K562 (cell line): ENCODE measurements at regions not wholly inside any gene's neighbourhood (a gene's known extent, or its start where the extent isn't known, plus 50 kb on each side); places are given as distances from the start of the nearest gene placed in this dataset.

Experiments
- CREB1 ChIP-seq, 2 experiments: sonication (generic) in 1 of 2; formaldehyde crosslinking in 1 of 2; IDR thresholded peaks; 2 replicates each; pipeline versions ENCODE4 v1.6.1 to v1.8.0; 2012 to 2022; ENCODE audit warnings: inconsistent platforms in 1 of 2, mild to moderate bottlenecking in 1 of 2, missing genetic modification reagents in 1 of 2, moderate library complexity in 1 of 2
- EZH2 ChIP-seq: IDR thresholded peaks from 2 replicates; pipeline ENCODE4 v1.6.1; 2012; ENCODE audit warnings: low read depth, mild to moderate bottlenecking, inconsistent platforms, low read length, borderline replicate concordance
- FOXK1 ChIP-seq: sonication (generic); formaldehyde crosslinking; IDR thresholded peaks from 2 replicates; pipeline ENCODE4 v1.8.0; 2022; ENCODE audit warnings: missing genetic modification reagents, mild to moderate bottlenecking, borderline replicate concordance
- HCFC1 ChIP-seq: IDR thresholded peaks from 2 replicates; pipeline ENCODE4 v1.6.1; 2012; ENCODE audit warnings: low read depth, low read length, improper control_type of control experiment
- LEF1 ChIP-seq: fragments of 450-650 bp; IDR thresholded peaks from 2 replicates; pipeline ENCODE4 v1.6.1; 2016; ENCODE audit warnings: mild to moderate bottlenecking
- MAZ ChIP-seq, 2 experiments: fragments of 450-650 bp in 1 of 2; sonication (generic) in 1 of 2; formaldehyde crosslinking; IDR thresholded peaks in 1 of 2; conservative IDR thresholded peaks in 1 of 2; 2 replicates each; pipeline versions ENCODE4 v1.4.0 to v1.5.0; 2020; ENCODE audit warnings: mild to moderate bottlenecking in 1 of 2, missing genetic modification reagents in 1 of 2
- MTA2 ChIP-seq: fragments of 450-650 bp; IDR thresholded peaks from 2 replicates; pipeline ENCODE4 v1.6.1; 2016; ENCODE audit warnings: low read depth
- POLR2A ChIP-seq: fragments of 450-650 bp; conservative IDR thresholded peaks from 2 replicates; pipeline ENCODE4 v1.6.1; 2016
- SP1 ChIP-seq: sonication (generic); formaldehyde crosslinking; IDR thresholded peaks from 2 replicates; pipeline ENCODE4 v1.8.1; 2022; ENCODE audit warnings: mild to moderate bottlenecking, missing genetic modification reagents
- ZBTB8A ChIP-seq: fragments of 450-650 bp; IDR thresholded peaks from 2 replicates; pipeline ENCODE4 v1.6.1; 2018; ENCODE audit warnings: mild to moderate bottlenecking, moderate library complexity; ENCODE audit not compliant: partially characterized antibody
- ZNF274 ChIP-seq: IDR thresholded peaks from 2 replicates; pipeline ENCODE4 v1.6.1; 2011; ENCODE audit warnings: low read depth, mild to moderate bottlenecking, low read length, moderate library complexity, borderline replicate concordance
- ZNF561 ChIP-seq: fragments of 450-650 bp; formaldehyde crosslinking; conservative IDR thresholded peaks from 2 replicates; pipeline ENCODE4 v1.4.0; 2020; ENCODE audit warnings: mild to moderate bottlenecking, moderate library complexity
- TF ChIP-seq, protein P1 (sequence below), 3 experiments: IDR thresholded peaks in 2 of 3; conservative IDR thresholded peaks in 1 of 3; 2 replicates each; pipeline ENCODE4 v1.5.1; 2011 to 2012; ENCODE audit warnings: low read length in 3 of 3, mild to moderate bottlenecking in 3 of 3, control low read depth in 2 of 3, improper control_type of control experiment in 1 of 3, inconsistent platforms in 1 of 3, low read depth in 1 of 3, mixed read lengths in 1 of 3, moderate library complexity in 1 of 3; ENCODE audit not compliant: insufficient read depth in 2 of 3
- TF ChIP-seq, protein P2 (sequence below): fragments of 250-450 bp; sonication (Bioruptor Pico); IDR thresholded peaks from 2 replicates; pipeline ENCODE4 v1.8.0; 2021; ENCODE audit warnings: moderate library complexity, mild to moderate bottlenecking, inconsistent platforms

DNA sequence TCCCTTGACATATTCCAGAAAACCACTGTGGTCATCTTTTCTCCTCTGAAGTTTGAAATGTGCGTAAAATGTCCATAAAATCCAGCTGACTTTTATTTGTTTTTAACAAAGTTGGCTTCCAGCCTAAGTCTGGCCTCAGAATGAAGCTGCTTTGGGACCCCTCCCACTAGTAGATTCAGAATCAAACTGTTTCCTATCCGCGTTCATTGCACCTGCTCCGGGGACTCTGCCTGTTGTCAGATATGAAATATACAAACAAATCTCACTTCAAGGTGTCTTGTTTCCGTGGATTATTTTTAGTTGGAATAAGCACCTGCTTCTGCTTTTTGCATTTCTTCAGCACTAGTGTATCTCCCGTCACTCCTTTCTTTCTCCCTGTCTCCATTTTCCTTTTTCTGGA lies 115.7 kb upstream of the FHL2 start:
- TF ChIP-seq EZH2 (no peak), POLR2A (no peak), LEF1 (no peak), ZBTB8A (no peak), ZNF561 (no peak), SP1 (CRISPR knock-in tag) (no peak), MTA2 (no peak), HCFC1 (no peak), MAZ (CRISPR knock-in tag; conservative IDR thresholded peaks at IDR 0.05 in 1 of 2, IDR thresholded peaks at IDR 0.05 in 1 of 2) (no peak), FOXK1 (CRISPR knock-in tag) (no peak), CREB1 (IDR thresholded peaks at IDR 0.05) (no peak), CREB1 (CRISPR knock-in tag; IDR thresholded peaks at IDR 0.05) (no peak), ZNF274 (no peak)
- TF ChIP-seq, protein P1, sequence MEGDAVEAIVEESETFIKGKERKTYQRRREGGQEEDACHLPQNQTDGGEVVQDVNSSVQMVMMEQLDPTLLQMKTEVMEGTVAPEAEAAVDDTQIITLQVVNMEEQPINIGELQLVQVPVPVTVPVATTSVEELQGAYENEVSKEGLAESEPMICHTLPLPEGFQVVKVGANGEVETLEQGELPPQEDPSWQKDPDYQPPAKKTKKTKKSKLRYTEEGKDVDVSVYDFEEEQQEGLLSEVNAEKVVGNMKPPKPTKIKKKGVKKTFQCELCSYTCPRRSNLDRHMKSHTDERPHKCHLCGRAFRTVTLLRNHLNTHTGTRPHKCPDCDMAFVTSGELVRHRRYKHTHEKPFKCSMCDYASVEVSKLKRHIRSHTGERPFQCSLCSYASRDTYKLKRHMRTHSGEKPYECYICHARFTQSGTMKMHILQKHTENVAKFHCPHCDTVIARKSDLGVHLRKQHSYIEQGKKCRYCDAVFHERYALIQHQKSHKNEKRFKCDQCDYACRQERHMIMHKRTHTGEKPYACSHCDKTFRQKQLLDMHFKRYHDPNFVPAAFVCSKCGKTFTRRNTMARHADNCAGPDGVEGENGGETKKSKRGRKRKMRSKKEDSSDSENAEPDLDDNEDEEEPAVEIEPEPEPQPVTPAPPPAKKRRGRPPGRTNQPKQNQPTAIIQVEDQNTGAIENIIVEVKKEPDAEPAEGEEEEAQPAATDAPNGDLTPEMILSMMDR (IDR thresholded peaks at IDR 0.05 in 2 of 3, conservative IDR thresholded peaks at IDR 0.05 in 1 of 3; ENCODE audit: insufficient read depth in 2 of 3, low read depth in 1 of 3, low read length in 3 of 3): no peak
- TF ChIP-seq, protein P2, sequence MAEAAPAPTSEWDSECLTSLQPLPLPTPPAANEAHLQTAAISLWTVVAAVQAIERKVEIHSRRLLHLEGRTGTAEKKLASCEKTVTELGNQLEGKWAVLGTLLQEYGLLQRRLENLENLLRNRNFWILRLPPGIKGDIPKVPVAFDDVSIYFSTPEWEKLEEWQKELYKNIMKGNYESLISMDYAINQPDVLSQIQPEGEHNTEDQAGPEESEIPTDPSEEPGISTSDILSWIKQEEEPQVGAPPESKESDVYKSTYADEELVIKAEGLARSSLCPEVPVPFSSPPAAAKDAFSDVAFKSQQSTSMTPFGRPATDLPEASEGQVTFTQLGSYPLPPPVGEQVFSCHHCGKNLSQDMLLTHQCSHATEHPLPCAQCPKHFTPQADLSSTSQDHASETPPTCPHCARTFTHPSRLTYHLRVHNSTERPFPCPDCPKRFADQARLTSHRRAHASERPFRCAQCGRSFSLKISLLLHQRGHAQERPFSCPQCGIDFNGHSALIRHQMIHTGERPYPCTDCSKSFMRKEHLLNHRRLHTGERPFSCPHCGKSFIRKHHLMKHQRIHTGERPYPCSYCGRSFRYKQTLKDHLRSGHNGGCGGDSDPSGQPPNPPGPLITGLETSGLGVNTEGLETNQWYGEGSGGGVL (CRISPR knock-in tag): no peak
